ENCODE measurements at regions not wholly inside any gene's neighbourhood (a gene's known extent, or its start where the extent isn't known, plus 50 kb on each side); places are given as distances from the start of the nearest gene placed in this dataset.

GRCh38 chr3:4069796-4070195 lies 233.4 kb upstream of the SETMAR start:
- no peak for TF ChIP-seq CTCF (IDR thresholded peaks at IDR 0.05)
- no peak for TF ChIP-seq POLR2A (IDR thresholded peaks at IDR 0.05)
